GM19239 (cell line): ENCODE measurements at regions not wholly inside any gene's neighbourhood (a gene's known extent, or its start where the extent isn't known, plus 50 kb on each side); places are given as distances from the start of the nearest gene placed in this dataset.

ENCODE experiments used
- DNase-seq: peaks from one replicate; pipeline ENCODE4 v3.0.0; 2011; ENCODE audit warnings: low spot score; ENCODE audit not compliant: insufficient read length
- FAIRE-seq: peaks from 2 replicates; lab custom pipeline; 2011; peaks lifted over from hg19 to GRCh38; lab: Jason Lieb, UNC

DNA sequence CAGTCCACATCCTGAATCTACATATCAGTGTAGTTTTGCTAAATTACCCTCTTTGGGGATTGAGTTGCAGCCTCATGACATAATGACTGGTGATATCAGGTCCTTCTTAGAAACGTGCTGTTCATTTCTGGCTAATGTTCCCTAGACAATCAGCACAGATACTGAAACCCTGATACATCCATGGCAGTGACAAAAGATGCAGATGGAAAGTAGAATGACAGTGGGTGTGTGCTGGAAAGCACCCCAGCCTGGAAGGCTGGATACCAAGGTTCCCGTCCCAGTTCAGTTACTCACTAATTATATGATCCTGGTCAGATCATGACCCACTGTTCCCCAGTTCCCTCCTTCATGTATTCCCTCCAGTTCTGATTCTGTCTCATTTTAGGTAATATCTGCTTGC, 198.2 kb upstream of the FGGY start:
- no peak for FAIRE-seq

DNA sequence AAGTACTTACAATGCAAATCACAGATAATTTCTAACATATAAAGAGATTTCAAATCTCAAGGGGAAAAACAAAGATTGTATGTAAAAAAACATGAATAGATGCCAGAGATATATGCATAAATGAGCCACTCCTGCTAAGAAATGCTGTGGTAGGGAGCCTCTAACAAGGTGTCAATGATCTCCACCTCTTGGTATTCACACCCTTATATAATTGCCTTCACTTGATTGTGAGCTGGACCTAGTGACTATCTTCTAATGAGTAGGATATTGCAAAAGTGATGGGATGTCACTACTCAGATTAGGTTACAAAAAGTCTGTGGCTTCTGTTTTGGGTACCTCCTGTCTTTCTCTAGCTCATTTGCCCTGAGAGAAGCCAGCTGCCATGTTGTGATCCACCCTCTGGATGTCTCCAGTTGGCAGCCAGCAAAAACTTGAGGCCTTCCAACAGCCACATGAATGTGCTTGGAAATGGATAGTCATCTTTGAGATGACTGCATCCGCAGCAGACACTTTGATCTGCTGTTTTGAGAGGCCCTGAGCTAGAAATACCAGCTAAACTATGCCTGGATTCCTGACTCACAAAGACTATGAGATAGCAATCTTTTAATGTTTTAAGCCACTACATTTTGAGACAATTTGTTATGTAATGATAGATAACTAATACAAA, 196.1 kb upstream of the FGGY start:
- FAIRE-seq (no peak), DNase-seq (no peak)

More for the DNA sequence above, 198.2 kb upstream of the FGGY start:
- no peak for DNase-seq

GRCh38 chr1:59101518-59101917, 195.4 kb upstream of the FGGY start:
- DNase-seq (no peak), FAIRE-seq (no peak)

DNA sequence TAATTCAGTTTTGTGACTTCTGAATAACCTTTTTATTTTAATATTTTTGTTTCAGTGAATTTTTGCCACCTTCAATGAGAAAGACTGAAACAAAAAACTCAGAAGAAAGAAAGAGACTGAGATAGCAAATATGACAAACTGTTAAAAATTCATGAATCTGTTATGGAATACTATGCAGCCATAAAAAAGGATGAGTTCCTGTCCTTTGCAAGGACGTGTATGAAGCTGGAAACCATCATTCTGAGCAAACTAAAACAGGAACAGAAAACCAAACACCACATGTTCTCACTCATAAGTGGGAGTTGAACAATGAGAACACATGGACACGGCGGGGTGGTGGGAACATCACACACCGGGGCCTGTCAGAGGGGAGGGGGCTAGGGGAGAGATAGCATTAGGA, 193.4 kb upstream of the FGGY start:
- DNase-seq (no peak), FAIRE-seq (no peak)

- FAIRE-seq, result peak; percentile 23
- no peak for DNase-seq
Observed at GRCh38 chr1:59104191-59104760, 192.6 kb upstream of the FGGY start.

- DNase-seq (no peak), FAIRE-seq (no peak)
Observed at GRCh38 chr1:59105548-59106507, 191.1 kb upstream of the FGGY start.

DNA sequence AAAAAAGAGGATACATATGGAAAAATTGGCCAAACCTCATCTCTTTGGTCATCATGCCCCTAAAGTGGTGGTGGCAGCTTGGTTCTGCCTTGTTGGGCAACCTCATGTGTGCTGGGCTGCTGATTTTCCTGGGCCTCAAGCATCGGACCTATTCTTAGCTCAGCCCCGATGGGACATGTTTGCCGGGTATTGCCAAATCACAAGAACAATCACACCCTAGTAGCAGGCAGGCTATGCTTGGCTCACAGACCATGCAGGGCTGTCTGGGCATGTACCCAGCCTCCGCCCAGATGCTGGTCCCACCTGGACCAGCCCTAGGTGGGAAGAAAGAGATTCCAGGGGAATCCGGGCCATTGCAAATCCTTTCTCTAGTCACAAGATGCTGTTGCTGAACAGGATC, 189.4 kb upstream of the FGGY start:
- FAIRE-seq (no peak), DNase-seq (no peak)

- no peak for FAIRE-seq
- no peak for DNase-seq
Observed at GRCh38 chr1:59107916-59108315, 189.0 kb upstream of the FGGY start.

GRCh38 chr1:59108481-59109317, 188.2 kb upstream of the FGGY start:
- no peak for DNase-seq
- FAIRE-seq, result no peak

DNA sequence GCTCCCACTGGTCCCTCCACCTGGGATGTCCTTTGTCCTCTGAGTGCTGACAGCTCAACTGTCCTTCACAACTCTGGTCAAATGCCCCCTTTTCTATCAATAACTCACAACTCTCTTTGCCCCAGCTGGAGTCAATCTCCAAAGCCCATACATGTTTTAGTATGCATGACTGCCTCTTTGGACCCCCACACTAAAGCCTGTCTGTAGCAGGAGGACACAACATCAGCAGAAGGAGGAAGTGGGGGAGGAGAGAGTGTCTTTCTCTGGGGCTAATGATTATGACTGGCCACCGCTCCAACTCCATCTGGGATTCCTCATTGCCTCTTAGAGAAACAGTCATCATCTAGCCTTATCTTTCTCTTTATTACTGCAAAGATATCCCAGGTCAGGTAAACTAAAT, 186.6 kb upstream of the FGGY start:
- no peak for FAIRE-seq
- DNase-seq, result no peak

DNA sequence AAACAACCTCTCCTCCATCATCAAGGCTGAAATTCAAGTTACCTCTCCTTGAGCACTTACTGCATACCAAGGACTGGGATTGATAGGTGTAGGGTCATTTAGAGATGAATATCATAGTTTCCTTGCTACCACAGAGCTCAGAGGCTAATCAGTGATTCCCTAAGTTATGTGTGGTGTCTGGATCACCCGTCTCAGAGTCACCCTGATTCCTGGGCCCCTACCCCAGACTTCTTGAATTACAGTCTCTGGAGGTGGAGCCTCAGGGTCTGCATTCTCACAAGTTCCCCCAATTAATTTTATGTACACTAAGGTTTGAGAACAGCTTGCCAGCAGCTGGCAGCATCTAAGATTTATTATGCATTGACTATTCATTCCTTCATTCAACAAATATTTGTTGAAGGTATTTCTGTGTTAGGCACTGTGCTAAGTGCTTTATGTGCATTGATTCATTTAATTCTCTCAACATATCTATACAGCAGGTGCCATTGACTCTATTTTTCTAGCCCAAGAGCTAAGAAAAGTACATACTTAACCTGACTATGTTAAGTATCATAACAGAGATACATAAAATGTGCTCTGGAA, 182.9 kb upstream of the FGGY start:
- DNase-seq, result no peak
- no peak for FAIRE-seq

GRCh38 chr1:59115865-59116264, 181.0 kb upstream of the FGGY start:
- FAIRE-seq, result peak; percentile 63
- DNase-seq, result no peak

GRCh38 chr1:59116920-59117542, 179.9 kb upstream of the FGGY start:
- no peak for FAIRE-seq

GRCh38 chr1:59122527-59122926, 174.4 kb upstream of the FGGY start:
- no peak for DNase-seq
- no peak for FAIRE-seq

More at GRCh38 chr1:59116920-59117542, 179.9 kb upstream of the FGGY start:
- no peak for DNase-seq

GRCh38 chr1:59123081-59123681, 173.7 kb upstream of the FGGY start:
- no peak for DNase-seq
- peak; percentile 11 for FAIRE-seq

- DNase-seq, result no peak
Observed at GRCh38 chr1:59124166-59124565, 172.7 kb upstream of the FGGY start.

GRCh38 chr1:59125154-59125553, 171.7 kb upstream of the FGGY start:
- FAIRE-seq, result no peak
- no peak for DNase-seq

More at GRCh38 chr1:59124166-59124565, 172.7 kb upstream of the FGGY start:
- FAIRE-seq, result no peak

GRCh38 chr1:59125676-59126320, 171.1 kb upstream of the FGGY start:
- DNase-seq, result no peak
- FAIRE-seq, result peak; percentile 4
